ENCODE measurements at regions not wholly inside any gene's neighbourhood (a gene's known extent, or its start where the extent isn't known, plus 50 kb on each side); places are given as distances from the start of the nearest gene placed in this dataset.
A peak's percentile ranks its signal among the peaks of the same experiment; 100 is the strongest.

- no peaks in the 10 kb centered on the region for H3K9me3 ChIP-seq (ENCODE audit: low read depth)
- no peaks in the 10 kb centered on the region for H4K20me1 ChIP-seq (ENCODE audit: insufficient read depth)
- H2AFZ ChIP-seq, result no peak overlapping the region
- H3K4me1 ChIP-seq (ENCODE audit: insufficient read depth), result peaks cover 13% of the 10 kb centered on the region
- in situ Hi-C loops (cut with MboI), result no loop called here
- no peaks in the 10 kb centered on the region for H3K36me3 ChIP-seq (ENCODE audit: low read depth)
- no peak overlapping the region for H3K4me3 ChIP-seq
- no peak overlapping the region for H3K9ac ChIP-seq
- H3F3A ChIP-seq (ENCODE audit: insufficient read depth), result peaks cover 7% of the 10 kb centered on the region
- 78 to 79% methylated on average over 2 of the region's 2 CpGs for WGBS, 2 experiments (ENCODE audit: low coverage in 1 of 2, low lambda C conversion rate in 2 of 2, missing lambda C conversion rate in 2 of 2)
- TF ChIP-seq EZH2 (IDR thresholded peaks at IDR 0.05; ENCODE audit: insufficient read depth, poor library complexity, severe bottlenecking) (no peak), EZH2phosphoT487 (IDR thresholded peaks at IDR 0.05; ENCODE audit: insufficient read depth, low read depth) (no peak)
- H3K4me2 ChIP-seq (ENCODE audit: unreplicated experiment), result no peak overlapping the region
- H3K79me2 ChIP-seq (ENCODE audit: insufficient read depth), result no peaks in the 10 kb centered on the region
- H3K27ac ChIP-seq, result no peak overlapping the region
- no peak for DNase-seq
- H3K9me2 ChIP-seq (ENCODE audit: insufficient read depth), result no peaks in the 10 kb centered on the region
- no peaks in the 10 kb centered on the region for H3K27me3 ChIP-seq (replicated peaks; ENCODE audit: insufficient read depth)
Measured at GRCh38 chr17:69969897-69970296, 105.1 kb upstream of the KCNJ16 start.

DNA sequence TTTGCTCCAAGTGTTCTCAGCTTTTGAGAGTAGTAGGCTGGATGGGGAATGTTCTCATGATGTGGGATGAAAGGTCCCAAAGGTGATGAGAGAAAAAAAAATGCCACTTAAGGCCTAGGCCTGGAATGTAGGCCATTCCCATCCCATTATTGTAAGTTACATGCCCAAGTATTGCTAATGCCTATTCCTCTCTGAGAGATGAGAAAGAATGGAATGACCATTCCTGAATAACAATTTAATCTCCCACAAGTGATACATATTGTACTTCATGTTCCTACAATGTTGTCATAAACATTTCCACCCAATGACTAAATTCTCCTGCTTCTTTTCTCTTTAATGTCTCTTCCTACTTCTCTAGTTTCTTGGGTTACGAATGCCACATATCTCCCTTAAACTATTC lies 102.8 kb upstream of the KCNJ16 start:
- H3K27ac ChIP-seq, result no peak overlapping the region
- TF ChIP-seq EZH2 (IDR thresholded peaks at IDR 0.05; ENCODE audit: insufficient read depth, poor library complexity, severe bottlenecking) (no peak), EZH2phosphoT487 (IDR thresholded peaks at IDR 0.05; ENCODE audit: insufficient read depth, low read depth) (no peak)
- H2AFZ ChIP-seq, result no peak overlapping the region
- no peak overlapping the region for H3K4me3 ChIP-seq
- H3K9me3 ChIP-seq (ENCODE audit: low read depth), result no peaks in the 10 kb centered on the region
- no peaks in the 10 kb centered on the region for H3K9me2 ChIP-seq (ENCODE audit: insufficient read depth)
- no peaks in the 10 kb centered on the region for H3K79me2 ChIP-seq (ENCODE audit: insufficient read depth)
- H3F3A ChIP-seq (ENCODE audit: insufficient read depth), result peaks cover 7% of the 10 kb centered on the region
- peaks cover 13% of the 10 kb centered on the region for H3K4me1 ChIP-seq (ENCODE audit: insufficient read depth)
- DNase-seq, result peak; percentile 3
- H3K36me3 ChIP-seq (ENCODE audit: low read depth), result no peaks in the 10 kb centered on the region
- H3K9ac ChIP-seq, result no peak overlapping the region
- no peak overlapping the region for H3K4me2 ChIP-seq (ENCODE audit: unreplicated experiment)
- 90 to 94% methylated on average over 1 of the region's 1 CpG for WGBS, 2 experiments (ENCODE audit: low coverage in 1 of 2, low lambda C conversion rate in 2 of 2, missing lambda C conversion rate in 2 of 2)
- in situ Hi-C loops (cut with MboI), result no loop called here
- no peaks in the 10 kb centered on the region for H4K20me1 ChIP-seq (ENCODE audit: insufficient read depth)
- no peaks in the 10 kb centered on the region for H3K27me3 ChIP-seq (replicated peaks; ENCODE audit: insufficient read depth)

DNA sequence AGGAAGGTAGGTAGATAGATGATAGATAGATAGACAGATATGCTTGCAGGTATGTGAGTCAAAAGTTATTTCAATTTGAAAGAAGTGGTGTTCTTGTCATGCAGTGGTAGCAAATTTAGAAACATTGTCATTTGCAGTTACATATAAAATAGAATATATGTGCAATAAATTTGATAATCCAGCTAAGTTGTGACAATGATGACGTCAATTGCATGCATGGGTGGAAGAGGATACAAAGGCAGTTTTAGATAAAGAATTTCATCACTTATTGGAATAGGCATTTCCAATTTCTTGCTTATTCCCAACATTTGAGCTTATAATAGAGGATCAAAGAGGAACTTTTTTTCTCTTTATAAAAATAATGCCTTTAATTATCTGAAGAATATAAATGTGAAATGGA lies 99.2 kb upstream of the KCNJ16 start:
- Histone ChIP-seq H3F3A (ENCODE audit: insufficient read depth) (no peaks in the 10 kb centered on the region), H3K27ac (no peak overlapping the region)
- WGBS, 2 experiments (ENCODE audit: low coverage in 1 of 2, low lambda C conversion rate in 2 of 2, missing lambda C conversion rate in 2 of 2), result 72 to 76% methylated on average over 1 of the region's 1 CpG

DNA sequence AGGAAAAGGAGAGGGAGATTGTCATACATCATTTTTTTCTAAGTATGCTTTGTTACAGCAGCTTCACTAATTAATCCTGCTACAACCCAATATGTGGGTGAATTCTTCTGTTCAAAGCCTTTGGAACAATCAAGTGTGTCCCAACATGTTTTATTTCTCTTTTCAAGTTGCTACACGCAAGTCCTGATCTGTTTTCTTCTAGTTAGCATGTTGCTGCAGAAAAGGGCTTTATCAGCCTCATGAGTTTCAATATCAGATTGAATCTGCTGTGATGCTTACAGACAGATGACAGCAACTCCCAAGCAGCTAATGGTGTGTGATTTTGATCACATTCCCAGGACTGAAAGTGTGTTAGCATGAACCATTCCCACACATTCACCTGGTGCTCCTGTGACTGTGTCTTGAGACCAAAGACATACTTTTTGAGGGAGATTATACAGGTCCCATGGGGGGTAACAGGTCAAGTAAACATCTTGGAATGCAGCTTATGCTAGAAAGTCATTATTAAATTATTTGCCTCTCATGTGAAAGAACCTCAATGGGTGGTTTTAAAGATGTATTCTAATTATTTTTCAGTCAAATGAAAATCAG lies 96.9 kb upstream of the KCNJ16 start:
- no peak overlapping the region for H3K4me3 ChIP-seq
- peaks cover 6% of the 10 kb centered on the region; the same call in 1 of the 2 replicates for H3K4me1 ChIP-seq (ENCODE audit: insufficient read depth)
- no peaks in the 10 kb centered on the region for H3K9me3 ChIP-seq (ENCODE audit: low read depth)
- WGBS, 2 experiments (ENCODE audit: low coverage in 1 of 2, low lambda C conversion rate in 2 of 2, missing lambda C conversion rate in 2 of 2), result 91 to 94% methylated on average over 1 of the region's 1 CpG
- in situ Hi-C loops (cut with MboI), result no loop called here
- DNase-seq, result no peak
- no peaks in the 10 kb centered on the region for H3K36me3 ChIP-seq (ENCODE audit: low read depth)
- H4K20me1 ChIP-seq (ENCODE audit: insufficient read depth), result no peaks in the 10 kb centered on the region
- no peak overlapping the region for H3K9ac ChIP-seq
- TF ChIP-seq EZH2 (IDR thresholded peaks at IDR 0.05; ENCODE audit: insufficient read depth, poor library complexity, severe bottlenecking) (no peak), EZH2phosphoT487 (IDR thresholded peaks at IDR 0.05; ENCODE audit: insufficient read depth, low read depth) (no peak)
- H3K9me2 ChIP-seq (ENCODE audit: insufficient read depth), result no peaks in the 10 kb centered on the region
- H3K4me2 ChIP-seq (ENCODE audit: unreplicated experiment), result no peak overlapping the region
- no peak overlapping the region for H3K27ac ChIP-seq
- H2AFZ ChIP-seq, result no peak overlapping the region
- H3K79me2 ChIP-seq (ENCODE audit: insufficient read depth), result no peaks in the 10 kb centered on the region
- no peaks in the 10 kb centered on the region for H3K27me3 ChIP-seq (replicated peaks; ENCODE audit: insufficient read depth)
- H3F3A ChIP-seq (ENCODE audit: insufficient read depth), result no peaks in the 10 kb centered on the region

More for the DNA sequence above, 99.2 kb upstream of the KCNJ16 start:
- no peaks in the 10 kb centered on the region for H4K20me1 ChIP-seq (ENCODE audit: insufficient read depth)
- H3K36me3 ChIP-seq (ENCODE audit: low read depth), result no peaks in the 10 kb centered on the region
- no peak overlapping the region for H2AFZ ChIP-seq
- TF ChIP-seq EZH2phosphoT487 (IDR thresholded peaks at IDR 0.05; ENCODE audit: insufficient read depth, low read depth), result no peak
- no peak for TF ChIP-seq EZH2 (IDR thresholded peaks at IDR 0.05; ENCODE audit: insufficient read depth, poor library complexity, severe bottlenecking)
- no peaks in the 10 kb centered on the region for H3K9me2 ChIP-seq (ENCODE audit: insufficient read depth)
- in situ Hi-C loops (cut with MboI), result no loop called here
- no peaks in the 10 kb centered on the region for H3K27me3 ChIP-seq (replicated peaks; ENCODE audit: insufficient read depth)
- DNase-seq, result no peak
- H3K4me1 ChIP-seq (ENCODE audit: insufficient read depth), result peaks cover 6% of the 10 kb centered on the region; the same call in 1 of the 2 replicates
- H3K9ac ChIP-seq, result no peak overlapping the region
- H3K9me3 ChIP-seq (ENCODE audit: low read depth), result no peaks in the 10 kb centered on the region
- no peaks in the 10 kb centered on the region for H3K79me2 ChIP-seq (ENCODE audit: insufficient read depth)
- no peak overlapping the region for H3K4me3 ChIP-seq
- H3K4me2 ChIP-seq (ENCODE audit: unreplicated experiment), result no peak overlapping the region

Data from GM23248 (cell line).